ENCODE measurements at regions not wholly inside any gene's neighbourhood (a gene's known extent, or its start where the extent isn't known, plus 50 kb on each side); places are given as distances from the start of the nearest gene placed in this dataset.
"Not testable (repeated sequence)": the region's sequence is repeated elsewhere in the genome, so short reads cannot be mapped to it uniquely, and the experiment has no call there.

DNA sequence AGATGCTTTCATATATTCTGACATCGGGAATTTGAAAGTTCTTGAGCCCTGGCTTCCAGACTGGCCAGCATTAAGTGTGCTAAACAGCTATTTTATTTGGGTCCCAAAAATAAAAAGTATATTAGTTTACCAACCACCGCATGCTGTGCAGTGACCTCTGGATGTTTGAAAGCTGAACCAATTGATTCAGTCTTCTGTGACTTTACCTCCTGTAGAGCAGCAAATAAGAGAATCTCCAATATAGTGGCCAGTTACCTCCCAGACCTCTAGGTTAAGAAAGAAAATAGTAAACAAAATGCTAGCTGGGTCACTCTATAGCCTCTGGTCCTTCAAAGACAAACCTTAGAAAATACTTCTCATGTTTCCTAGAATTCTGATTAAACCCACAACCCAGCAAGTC is 424.6 kb upstream of the NFE2L3 start:
- intact Hi-C loops (cut with DNase I): no loop called here
- DNase-seq (ENCODE audit: missing footprints) (no peak), ATAC-seq (no peak)

DNA sequence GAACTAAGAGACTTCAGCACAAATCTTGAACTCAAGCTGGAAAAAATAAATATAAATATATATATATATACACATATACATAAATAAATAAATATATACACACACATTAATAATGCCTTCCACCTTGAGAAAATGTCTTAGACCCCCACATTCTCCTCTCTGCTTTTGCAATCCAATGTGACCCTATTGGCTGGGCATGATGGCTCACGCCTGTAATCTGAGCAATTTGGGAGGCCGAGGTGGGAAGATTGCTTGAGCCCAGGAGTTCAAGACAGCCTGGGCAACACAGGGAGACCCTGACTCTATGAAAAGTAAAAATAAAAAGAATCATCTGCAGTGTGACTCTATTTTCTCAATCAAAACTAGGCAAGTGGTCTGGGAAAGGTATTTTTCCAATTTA is 424.1 kb upstream of the NFE2L3 start:
- DNase-seq (ENCODE audit: missing footprints) (no peak), ATAC-seq (no peak)
- intact Hi-C loops (cut with DNase I): no loop called here

DNA sequence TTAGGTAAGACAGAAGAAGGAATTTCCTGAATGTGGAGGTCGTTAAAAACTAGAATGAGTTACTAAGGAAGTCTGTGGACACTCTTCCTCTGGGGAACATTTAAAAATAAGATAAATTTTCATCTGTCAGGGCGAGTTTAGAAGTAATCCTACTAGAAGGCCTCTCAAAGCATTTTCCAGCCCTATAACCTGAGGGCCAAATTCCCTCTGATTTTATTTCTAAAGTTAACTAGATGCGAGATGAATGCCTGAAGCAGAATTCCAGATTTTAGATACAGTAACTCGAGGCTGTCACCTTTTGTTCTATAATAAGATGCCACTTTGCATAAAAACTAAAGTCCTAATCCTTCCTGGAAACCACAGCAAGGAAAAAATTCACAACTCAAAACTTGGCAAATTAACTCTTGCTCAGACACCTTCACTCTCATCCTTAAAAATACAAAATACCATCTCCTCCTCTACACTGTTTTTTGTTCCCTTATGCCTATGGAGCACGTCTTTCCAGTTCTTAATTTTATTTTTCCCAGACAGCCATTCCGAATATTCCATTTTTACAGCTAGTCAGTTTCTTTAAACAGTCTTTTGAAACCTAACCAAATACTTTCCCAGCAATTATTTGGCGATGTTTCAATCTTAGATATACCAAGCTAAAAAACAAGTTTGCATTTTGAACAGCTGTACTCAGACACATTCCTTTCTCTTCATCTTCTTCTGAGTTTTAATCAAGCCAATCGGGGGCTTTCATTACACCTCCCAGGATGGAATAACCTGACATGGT is 420.7 kb upstream of the NFE2L3 start:
- intact Hi-C loops (cut with DNase I): no loop called here
- DNase-seq (ENCODE audit: missing footprints) (no peak), ATAC-seq (no peak)

DNA sequence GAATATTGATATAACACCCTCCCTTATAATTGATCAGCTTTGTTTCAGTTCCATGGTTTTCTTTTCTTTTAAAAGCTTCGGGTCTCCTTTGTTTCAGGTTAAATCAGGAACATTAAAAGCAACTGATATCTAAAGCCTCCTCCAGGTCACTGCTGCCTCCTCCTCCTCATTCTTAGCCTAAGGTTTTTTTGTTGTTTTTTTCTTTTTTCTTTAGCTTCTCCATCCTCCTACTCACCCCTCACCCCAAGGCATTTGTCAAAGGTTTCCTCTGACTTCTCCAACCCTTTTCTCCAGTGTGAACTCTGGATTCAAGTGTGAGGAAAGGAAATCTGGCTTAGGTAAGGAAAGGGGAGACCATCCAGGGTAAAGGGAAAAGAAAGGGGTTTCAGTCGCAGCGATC is 420.2 kb upstream of the NFE2L3 start:
- intact Hi-C loops (cut with DNase I): no loop called here
- DNase-seq (ENCODE audit: missing footprints) (no peak), ATAC-seq (no peak)

DNA sequence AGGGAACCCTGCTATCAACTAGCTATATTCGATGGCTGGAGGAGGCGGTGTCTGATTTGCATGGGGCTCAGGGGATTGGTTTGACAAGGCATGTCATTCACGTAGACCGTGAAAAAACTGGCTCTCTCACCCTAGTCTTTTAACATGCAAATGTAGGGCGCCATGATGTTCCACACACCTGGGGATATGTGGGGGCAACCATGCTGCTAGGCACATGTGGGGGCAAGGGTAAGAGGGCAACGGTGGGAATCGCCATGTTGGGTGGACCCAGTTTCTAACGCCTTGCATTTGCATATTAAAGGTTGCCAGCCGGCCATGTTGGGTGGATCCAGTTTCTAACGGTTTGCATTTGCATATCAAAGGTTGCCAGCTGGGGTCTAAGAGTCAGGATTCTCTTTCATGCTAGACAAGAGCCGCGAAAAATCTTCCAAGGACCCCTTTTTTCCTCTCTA is 419.2 kb upstream of the NFE2L3 start:
- intact Hi-C loops (cut with DNase I): no loop called here
- no peak for ATAC-seq

DNA sequence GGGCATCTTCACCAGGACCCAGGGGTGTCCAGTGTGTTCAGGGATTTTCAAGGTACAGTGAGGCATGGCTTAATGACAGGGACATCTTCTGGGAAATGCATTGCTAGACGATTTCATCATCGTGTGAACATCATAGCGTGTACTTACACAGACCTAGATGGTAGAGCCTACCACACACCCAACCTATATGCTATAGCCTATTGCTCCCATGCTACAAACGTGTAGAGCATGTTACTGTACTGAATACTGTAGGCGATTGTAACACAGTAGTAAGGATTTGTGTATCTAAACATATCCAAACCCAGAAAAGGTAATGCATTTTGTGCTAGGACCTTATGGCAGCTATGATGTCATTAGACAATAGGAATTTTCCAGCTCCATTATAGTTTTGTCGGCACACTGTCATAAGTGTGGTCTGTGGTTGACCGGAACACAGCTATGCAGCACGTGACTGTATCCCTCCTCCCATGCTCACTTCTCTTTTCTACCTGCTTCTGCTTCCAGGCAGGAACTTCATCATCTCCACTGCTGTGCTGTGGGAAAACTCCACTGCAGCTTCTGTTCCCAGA is 416.2 kb upstream of the NFE2L3 start:
- ATAC-seq: no peak
- no peak for DNase-seq (ENCODE audit: missing footprints)
- intact Hi-C loops (cut with DNase I): no loop called here

More for the DNA sequence above, 419.2 kb upstream of the NFE2L3 start:
- no peak for DNase-seq (ENCODE audit: missing footprints)

DNA sequence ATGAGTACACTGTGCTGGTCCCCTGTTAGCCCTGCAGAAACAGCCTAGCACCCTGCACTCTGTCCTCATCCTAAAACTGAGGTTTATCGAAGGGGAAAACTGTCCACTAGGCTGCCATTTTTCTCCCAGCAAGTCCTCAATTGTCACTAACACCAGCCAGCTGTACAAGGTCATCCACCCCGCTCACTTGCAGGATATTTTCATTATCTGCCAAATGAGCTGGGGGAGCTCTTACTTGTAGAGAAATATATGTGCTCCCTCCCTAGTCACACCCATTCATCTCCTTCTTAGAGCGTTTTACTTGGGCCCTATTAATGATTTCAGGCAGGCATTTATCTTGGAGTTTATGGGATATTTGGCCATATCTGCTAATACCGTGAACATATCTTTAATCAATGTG is 413.5 kb upstream of the NFE2L3 start:
- DNase-seq (ENCODE audit: missing footprints): no peak
- ATAC-seq: no peak
- intact Hi-C loops (cut with DNase I): no loop called here

DNA sequence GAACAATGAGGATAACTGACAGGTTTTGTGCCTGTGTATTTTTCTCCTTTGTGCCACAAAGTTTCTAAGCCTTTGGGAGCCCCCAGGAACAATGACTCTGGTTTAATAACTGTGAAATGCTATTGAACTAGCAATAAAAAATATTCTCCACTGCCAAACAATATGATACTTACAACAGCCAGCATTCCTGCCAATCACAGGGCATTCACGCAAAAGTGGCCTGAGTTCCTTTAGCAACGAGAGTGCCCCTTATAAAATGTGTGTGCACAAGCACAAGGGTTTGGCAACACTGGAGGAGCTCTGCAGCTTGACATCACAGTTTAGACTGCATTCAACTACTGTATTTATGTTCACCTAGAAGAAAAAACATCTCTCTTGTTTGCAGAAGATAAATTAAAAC is 412.9 kb upstream of the NFE2L3 start:
- ATAC-seq: no peak
- intact Hi-C loops (cut with DNase I): no loop called here
- DNase-seq (ENCODE audit: missing footprints): no peak

DNA sequence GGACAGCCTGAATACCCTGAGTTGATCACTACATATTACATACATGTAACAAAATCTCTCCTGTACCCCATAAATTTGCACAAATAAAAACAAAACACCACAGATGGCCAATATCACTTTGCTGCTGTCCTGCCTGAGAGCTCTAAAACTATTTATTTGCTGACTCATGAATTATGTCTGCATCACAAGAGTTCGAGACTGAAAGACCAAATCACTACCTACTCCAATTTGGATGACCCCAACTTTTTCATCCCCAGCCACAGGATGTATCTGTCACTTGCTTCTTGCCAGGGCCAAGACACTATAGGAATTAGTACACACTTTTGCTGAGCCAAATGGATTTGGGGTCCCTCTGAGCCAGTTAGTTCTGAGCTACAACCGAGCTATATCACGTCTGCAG is 409.7 kb upstream of the NFE2L3 start:
- intact Hi-C loops (cut with DNase I): no loop called here
- DNase-seq (ENCODE audit: missing footprints) (no peak), ATAC-seq (no peak)

DNA sequence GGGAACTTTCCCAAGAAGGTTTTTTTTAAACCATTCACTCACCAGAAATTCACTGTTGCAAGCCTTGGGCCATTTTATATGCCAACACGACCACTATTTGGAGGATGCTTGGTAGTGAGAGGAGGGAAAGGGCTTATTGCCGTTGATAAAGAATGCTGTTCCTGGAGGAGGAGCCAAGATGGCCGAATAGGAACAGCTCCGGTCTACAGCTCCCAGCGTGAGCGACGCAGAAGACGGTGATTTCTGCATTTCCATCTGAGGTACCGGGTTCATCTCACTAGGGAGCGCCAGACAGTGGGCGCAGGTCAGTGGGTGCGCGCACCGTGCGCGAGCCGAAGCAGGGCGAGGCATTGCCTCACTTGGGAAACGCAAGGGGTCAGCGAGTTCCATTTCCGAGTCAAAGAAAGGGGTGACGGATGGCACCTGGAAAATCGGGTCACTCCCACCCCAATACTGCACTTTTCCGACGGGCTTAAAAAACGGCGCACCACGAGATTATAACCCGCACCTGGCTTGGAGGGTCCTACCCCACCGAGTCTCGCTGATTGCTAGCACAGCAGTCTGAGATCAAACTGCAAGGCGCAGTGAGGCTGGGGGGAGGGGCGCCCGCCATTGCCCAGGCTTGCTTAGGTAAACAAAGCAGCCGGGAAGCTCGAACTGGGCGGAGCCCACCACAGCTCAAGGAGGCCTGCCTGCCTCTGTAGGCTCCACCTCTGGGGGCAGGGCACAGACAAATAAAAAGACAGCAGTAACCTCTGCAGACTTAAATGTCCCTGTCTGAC is 408.1 kb upstream of the NFE2L3 start:
- DNase-seq (ENCODE audit: missing footprints); intact Hi-C loops (cut with DNase I); ATAC-seq: not testable (repeated sequence)

DNA sequence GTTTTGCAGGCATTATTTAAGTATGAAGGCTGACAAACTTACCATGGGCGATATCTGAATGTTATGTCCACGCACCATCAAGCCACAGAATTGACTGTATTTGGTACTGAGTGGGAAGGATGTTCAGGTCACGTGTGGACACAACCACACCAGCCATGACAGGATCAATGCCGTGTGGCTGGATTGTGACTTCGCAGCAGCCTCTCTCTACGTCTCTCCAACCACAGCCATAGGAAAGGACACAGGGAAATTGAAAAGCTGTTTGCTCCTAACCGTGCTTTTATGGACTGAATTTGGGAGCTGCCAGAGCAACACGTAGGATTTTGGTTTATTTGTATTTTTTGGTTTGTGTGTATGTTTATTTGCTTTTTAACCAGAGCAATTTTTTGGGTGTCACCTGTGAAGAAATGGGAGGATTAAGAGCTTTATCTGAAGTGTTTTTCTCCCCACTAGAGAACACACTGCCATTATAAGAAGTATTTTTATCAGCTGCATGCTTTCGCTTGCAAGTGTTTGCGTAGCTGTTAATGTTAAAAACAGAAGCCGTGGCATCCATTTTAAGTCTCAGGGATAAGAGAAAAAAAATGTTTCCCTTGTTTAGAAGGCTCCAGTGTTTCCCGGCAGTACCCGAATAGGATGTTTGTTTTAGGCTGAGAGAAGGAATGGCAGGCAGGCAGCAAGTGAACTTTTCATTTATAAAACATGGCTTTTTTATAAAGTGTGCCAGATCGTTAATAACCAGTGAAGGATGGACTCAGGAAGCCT is 401.1 kb upstream of the NFE2L3 start:
- intact Hi-C loops (cut with DNase I): no loop called here
- no peak for ATAC-seq
- no peak for DNase-seq (ENCODE audit: missing footprints)

DNA sequence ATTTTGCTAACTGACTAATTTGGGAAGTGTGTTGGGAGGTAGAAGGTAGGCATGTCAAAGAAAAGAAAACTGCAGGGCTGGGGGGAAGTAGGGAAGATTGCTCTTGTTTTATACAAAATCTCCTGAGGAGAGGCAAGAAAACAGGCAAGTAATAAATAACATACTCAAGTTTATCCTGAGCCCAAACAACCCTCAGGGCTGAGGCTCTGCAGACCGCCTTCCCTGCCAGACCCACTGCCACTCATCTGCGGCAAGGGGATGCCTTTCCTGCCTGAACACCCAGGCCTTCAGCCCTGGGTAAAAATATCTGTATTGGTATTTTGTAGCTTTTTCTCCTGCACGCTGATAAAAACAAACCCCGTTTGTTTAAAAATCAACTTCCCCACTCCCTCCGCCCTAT is 399.8 kb upstream of the NFE2L3 start:
- DNase-seq (ENCODE audit: missing footprints) (no peak), ATAC-seq (no peak)
- intact Hi-C loops (cut with DNase I): no loop called here

DNA sequence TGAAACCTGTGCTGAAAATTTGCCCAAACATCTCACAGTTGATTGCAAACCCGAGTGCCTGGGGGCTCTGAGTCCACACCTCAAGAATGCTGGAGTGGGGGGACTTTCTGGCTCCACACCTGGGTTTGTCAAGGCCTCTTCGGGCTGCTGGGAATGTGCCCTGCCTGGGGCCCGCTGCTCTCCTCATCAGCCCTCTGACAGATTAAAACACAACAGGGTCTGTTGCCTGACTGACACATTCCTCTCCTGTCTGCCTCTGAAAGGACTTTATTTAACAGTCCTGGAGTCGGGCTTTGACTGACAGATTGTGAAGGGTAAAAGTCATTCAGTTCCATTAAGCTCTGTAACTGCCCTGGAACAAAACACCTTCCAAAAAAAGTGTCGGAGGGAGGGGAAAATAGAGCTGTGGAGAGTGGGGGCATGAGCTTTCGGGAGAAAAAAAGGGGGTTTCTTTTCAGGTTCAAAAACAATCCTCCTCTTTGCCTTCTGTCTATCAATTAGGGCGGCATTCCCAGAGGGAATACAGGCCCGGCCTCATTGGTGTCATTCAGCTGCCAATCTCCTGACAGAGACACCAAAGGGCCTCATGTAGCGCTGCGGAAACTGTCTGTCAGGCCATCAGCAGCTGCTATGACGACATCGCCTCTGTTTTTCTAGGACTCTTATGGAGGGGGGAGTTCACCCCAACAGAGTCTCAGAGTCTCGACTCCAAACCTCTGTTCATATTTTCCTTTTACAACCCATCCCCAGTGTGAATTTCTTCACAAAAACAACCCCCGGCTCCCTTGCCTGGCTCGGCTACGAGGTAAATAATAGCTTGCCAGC is 398.8 kb upstream of the NFE2L3 start:
- intact Hi-C loops (cut with DNase I): no loop called here
- DNase-seq (ENCODE audit: missing footprints): no peak
- peak; percentile 30 for ATAC-seq

DNA sequence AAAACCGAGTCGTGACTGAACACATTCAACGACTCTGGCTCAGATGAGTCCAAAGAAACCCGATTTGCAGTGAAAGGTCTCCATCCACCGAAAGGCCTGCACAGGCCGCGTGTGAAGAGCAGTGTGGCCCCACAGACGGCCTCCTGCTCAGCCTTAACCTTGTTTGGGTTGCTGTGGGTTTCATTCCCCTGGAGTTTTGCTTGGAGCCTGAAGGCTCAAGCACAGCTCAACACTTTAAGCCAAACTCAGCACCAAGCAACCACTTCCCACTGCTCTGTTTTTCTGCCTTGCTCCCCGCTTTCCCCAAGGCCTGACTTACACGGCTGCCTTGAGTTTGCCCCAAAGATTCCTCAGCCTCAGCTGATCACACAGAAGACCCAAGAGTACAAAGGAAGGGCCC is 398.2 kb upstream of the NFE2L3 start:
- DNase-seq (ENCODE audit: missing footprints) (no peak), ATAC-seq (no peak)
- intact Hi-C loops (cut with DNase I): no loop called here

DNA sequence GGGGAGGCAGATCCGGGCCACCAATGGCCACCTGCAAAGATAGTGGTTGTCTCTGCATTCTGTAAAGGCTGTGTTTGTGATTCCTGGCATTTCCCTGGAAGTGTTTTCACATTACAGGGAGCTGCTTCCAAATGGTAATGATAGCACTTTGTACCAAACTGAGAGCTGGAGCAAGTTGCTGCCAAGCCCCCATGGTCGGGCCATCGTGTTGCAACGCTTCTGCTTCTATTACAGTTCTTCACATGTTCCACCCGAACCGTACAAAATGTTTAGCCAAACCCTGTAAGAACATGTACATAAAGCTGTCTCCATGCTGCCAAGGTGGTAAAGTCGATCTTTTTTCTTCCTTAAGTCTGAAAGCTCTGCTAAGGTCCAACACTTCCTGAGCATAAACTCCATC is 397.7 kb upstream of the NFE2L3 start:
- peak; percentile 35 for ATAC-seq
- DNase-seq (ENCODE audit: missing footprints): no peak
- intact Hi-C loops (cut with DNase I): no loop called here

DNA sequence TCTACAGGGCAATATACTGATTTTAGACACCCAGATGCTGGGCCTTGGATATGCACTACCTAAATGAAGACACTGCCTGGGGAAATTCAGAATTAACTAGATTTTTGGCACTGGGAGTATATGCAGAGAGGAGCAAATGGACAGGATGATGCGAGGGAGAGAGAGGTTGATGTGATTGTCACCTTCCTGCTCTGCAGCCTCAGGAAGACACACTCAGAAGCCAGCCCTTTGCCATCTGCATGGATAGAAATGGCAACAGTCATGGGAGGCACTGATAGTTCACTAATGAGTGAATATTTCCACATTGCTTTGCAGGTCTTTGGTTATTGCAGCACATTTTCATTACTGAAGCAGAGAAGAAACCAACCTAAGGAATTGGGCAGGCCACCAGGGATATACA is 397.2 kb upstream of the NFE2L3 start:
- ATAC-seq (no peak), DNase-seq (ENCODE audit: missing footprints) (no peak)
- intact Hi-C loops (cut with DNase I): no loop called here

DNA sequence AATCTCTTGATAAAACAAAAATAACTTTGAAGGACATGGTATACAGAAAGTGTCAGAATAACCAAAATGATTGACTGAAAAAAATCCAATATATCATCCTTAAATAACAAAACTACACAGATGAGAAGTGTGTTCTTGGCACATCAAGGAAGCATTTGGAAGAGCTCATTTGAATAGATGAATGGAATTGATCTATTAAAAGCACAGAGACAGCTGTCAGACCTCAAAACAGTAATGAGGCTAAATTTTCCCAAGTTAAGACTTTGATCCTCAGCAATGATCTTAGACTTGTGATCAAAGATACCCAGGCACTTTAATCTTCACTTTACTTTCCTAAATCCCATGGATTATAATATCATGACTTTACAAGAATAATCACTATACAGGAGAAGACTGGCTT is 395.4 kb upstream of the NFE2L3 start:
- intact Hi-C loops (cut with DNase I): no loop called here
- DNase-seq (ENCODE audit: missing footprints): no peak
- no peak for ATAC-seq

DNA sequence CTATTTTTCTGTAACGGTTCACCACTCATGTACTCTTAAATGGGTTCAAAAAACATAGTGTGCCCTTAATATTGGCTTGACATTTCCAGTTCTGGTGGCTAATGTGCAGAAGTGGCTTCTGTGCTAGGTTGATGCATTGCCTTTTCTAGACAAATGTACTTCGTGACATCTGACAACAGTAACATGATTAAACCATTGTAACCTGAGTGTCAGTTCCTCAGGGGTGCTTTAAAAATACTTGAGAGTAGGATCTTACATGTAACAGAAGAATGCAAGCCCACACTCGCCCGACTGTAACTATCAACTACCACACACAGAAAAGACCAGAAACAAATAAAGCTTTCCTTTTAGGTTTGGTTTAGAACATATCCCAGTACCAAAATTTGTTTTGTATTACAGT is 393.4 kb upstream of the NFE2L3 start:
- intact Hi-C loops (cut with DNase I): no loop called here
- ATAC-seq (no peak), DNase-seq (ENCODE audit: missing footprints) (no peak)

DNA sequence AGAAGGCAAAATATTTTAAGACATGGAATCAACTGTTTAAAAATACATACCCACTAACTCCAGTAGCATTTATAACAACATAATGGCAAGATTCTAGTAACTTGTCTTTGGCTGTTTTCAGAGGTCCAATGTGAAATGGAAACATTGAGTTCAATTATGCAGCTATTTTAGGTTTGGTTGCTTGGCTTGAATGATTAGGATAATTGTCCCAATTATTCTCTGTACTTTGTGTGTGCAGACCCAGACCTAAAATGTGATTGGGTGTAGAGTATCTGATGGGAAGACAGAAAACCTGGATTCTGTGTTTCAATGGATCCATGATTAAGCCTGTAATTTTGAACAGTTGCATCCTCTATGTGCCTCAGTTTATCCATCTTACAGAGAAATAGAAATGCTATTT is 392.7 kb upstream of the NFE2L3 start:
- DNase-seq (ENCODE audit: missing footprints): no peak

More for the DNA sequence above, 392.7 kb upstream of the NFE2L3 start:
- intact Hi-C loops (cut with DNase I): no loop called here
- ATAC-seq: no peak

Measured in Right ventricle myocardium inferior (tissue), 1 donor.